Lower leg skin (tissue), 4 donors: ENCODE measurements at regions not wholly inside any gene's neighbourhood (a gene's known extent, or its start where the extent isn't known, plus 50 kb on each side); places are given as distances from the start of the nearest gene placed in this dataset.

Experiments
- DNase-seq, 2 donors: peaks; one replicate each; pipeline ENCODE4 v3.0.0-alpha.2; 2019; ENCODE audit warnings: low spot score in 2 of 2
- H3K4me3 ChIP-seq: fragments of 200-600 bp; sonication (generic); 2 replicates; pipeline ENCODE4 v1.5.1; 2017; ENCODE audit warnings: mild to moderate bottlenecking, low read depth; ENCODE audit not compliant: poor library complexity, severe bottlenecking
- POLR2A ChIP-seq, 2 donors: fragments of 450-650 bp; IDR thresholded peaks; one replicate each; pipeline ENCODE4 v1.6.1; 2016 to 2017; ENCODE audit warnings: antibody characterized with exemption in 2 of 2, mild to moderate bottlenecking in 1 of 2, moderate library complexity in 1 of 2
- WGBS, 2 donors: methylation state at CpG; one replicate each; pipeline ENCODE4 v1.1.5; 2018; 5-methylcytosine and 5-hydroxymethylcytosine counted together
- intact Hi-C: fragments of 100-400 bp; cut with DNase I; formaldehyde crosslinking; loops from one replicate; pipeline ENCODE4 v1.15.0; 2023; ENCODE audit warnings: low total_unique reads
- TF ChIP-seq, protein P1 (sequence below), 3 donors: fragments of 450-650 bp; IDR thresholded peaks; one replicate each; pipeline ENCODE4 v1.5.1; 2016; ENCODE audit warnings: antibody characterized with exemption in 3 of 3, mild to moderate bottlenecking in 3 of 3, moderate library complexity in 2 of 3

DNA sequence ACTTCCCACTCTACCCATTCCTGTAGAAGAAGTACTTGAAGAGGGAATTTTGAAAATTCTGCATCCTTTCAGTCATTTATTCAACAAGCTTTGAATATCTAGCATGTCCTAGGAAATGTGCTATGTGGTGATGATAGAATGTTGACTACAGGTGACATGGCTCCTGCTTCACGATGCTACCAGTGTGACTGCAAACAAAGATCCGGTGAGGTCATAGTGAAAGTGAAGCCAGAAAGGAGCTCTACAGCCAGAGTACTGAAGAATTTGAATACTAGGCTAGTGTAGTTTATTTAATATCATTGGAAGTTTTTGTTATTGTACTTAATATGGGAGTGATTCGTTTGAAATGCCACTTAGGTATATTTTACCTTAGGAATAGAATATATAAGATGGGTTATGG lies 348.1 kb downstream of the TFEC start:
- TF ChIP-seq, protein P1, sequence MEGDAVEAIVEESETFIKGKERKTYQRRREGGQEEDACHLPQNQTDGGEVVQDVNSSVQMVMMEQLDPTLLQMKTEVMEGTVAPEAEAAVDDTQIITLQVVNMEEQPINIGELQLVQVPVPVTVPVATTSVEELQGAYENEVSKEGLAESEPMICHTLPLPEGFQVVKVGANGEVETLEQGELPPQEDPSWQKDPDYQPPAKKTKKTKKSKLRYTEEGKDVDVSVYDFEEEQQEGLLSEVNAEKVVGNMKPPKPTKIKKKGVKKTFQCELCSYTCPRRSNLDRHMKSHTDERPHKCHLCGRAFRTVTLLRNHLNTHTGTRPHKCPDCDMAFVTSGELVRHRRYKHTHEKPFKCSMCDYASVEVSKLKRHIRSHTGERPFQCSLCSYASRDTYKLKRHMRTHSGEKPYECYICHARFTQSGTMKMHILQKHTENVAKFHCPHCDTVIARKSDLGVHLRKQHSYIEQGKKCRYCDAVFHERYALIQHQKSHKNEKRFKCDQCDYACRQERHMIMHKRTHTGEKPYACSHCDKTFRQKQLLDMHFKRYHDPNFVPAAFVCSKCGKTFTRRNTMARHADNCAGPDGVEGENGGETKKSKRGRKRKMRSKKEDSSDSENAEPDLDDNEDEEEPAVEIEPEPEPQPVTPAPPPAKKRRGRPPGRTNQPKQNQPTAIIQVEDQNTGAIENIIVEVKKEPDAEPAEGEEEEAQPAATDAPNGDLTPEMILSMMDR (IDR thresholded peaks at IDR 0.05): no peak
- no peak for TF ChIP-seq POLR2A (IDR thresholded peaks at IDR 0.05)
- no peak overlapping the region for H3K4me3 ChIP-seq
- no peak for DNase-seq
- 81 to 84% methylated on average over 3 of the region's 3 CpGs for WGBS, 2 donors
- intact Hi-C loops: no loop called here

DNA sequence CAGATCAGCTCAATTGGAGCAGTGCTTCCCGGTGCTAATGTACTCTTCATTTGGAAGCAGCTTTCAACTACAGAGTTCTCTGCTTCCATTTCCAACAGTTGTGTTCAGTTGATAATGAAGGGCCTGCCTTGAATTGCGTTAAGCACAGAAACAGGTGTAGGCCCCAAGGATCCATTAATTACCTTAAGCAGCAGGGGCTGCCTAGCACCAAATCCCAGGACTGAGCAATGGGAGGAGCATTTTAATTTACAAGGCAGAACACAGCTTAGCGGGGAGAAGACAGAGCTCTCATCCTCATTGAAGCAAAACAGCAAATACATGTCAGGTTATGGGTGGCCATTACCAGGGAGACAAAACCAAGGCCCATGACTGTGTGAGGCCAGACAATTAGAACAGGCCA lies 349.6 kb downstream of the TFEC start:
- H3K4me3 ChIP-seq: no peak overlapping the region
- no peak for TF ChIP-seq POLR2A (IDR thresholded peaks at IDR 0.05)
- TF ChIP-seq, protein P1 (IDR thresholded peaks at IDR 0.05): no peak
- WGBS, 2 donors: 94 to 98% methylated on average over 3 of the region's 3 CpGs
- intact Hi-C loops: no loop called here
- no peak for DNase-seq

DNA sequence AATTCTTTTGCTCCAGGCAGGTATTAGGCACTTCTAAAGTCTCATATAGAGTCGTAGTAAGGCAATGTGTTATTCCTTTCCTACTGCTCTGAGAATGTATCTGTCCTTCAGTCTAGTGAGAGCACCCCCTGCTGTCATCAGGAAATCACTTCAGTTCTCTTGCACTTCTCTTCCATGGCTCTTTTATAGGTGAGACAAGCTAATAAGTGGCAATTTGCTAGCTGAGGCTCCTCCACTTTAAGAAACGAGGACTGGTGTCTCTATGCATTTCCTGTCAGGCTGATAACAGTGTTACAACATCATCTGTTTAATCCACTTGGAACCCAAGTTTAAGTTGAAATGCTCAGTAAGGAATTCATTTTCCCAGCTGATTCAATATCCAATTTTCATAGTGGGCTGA lies 350.6 kb downstream of the TFEC start:
- TF ChIP-seq, protein P1 (IDR thresholded peaks at IDR 0.05): no peak
- TF ChIP-seq POLR2A (IDR thresholded peaks at IDR 0.05): no peak
- intact Hi-C loops: no loop called here
- no peak for DNase-seq
- no peak overlapping the region for H3K4me3 ChIP-seq
- 21 to 27% methylated on average over 2 of the region's 2 CpGs for WGBS, 2 donors

DNA sequence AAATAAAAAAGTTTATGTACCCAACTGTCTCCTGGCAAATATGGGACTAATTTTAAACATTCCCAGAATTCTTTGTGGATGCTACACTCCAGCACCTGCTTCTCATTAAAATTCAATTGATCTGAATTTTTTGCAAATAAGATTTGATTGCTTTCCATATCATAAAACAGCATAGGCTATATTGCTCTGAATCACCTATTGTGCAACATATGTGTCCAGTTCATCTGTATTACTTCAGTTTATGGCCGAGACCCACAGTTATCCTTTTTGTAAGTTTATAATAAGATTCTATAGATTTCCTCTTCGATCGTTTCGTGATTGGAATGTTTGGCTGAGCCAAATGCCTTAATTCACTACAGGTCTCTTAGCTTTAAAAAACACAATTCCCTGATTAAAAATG lies 351.1 kb downstream of the TFEC start:
- WGBS, 2 donors: 74 to 75% methylated on average over 4 of the region's 4 CpGs
- no peak overlapping the region for H3K4me3 ChIP-seq
- DNase-seq: no peak
- intact Hi-C loops: no loop called here
- TF ChIP-seq, protein P1 (IDR thresholded peaks at IDR 0.05): no peak
- no peak for TF ChIP-seq POLR2A (IDR thresholded peaks at IDR 0.05)

DNA sequence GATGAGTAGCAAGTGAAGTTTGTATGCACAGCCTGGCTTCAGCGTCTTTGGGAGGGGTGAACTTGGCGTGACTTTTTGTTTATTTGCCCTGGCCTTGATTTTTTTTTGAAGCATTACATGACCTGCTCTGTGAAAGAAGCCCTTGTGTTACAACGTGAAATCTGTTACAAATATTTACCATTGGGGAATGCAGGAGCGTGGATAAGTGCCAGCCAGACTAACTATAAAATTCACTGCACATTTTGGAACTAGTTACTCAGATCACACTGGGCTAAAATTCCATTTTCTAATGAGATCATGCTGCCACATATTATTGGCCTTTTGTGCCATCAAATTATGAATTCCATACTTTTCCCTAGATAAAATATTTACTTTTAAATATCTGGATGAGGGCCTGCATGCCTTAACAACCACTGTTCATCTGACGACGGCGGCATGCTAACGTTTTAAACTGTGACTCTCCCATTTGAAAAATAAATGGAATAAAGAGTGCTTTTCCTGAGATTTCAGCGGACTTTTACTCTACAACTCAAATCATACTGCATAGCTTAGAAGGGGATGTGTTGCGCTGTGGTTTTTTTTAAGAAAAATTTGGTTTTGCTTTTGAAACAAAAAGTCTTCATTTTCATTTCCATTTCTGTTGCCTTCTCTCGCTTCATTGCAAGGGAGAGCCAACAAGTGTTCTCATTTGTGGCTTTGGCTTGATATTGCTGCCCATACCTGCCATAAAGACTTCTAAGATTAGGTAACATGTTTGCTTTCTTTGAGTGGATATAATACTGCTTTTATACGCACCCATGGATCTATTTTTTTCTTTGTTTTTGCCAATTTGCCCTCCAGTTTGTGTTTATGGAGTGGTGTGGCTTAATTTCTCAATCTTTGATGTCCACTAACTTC lies 352.2 kb downstream of the TFEC start:
- WGBS, 2 donors: 44% methylated on average over 12 of the region's 12 CpGs
- TF ChIP-seq, protein P1 (IDR thresholded peaks at IDR 0.05): no peak
- TF ChIP-seq POLR2A (IDR thresholded peaks at IDR 0.05): no peak
- intact Hi-C loops: no loop called here
- no peak overlapping the region for H3K4me3 ChIP-seq
- DNase-seq: no peak
